ENCODE measurements at regions not wholly inside any gene's neighbourhood (a gene's known extent, or its start where the extent isn't known, plus 50 kb on each side); places are given as distances from the start of the nearest gene placed in this dataset.
"Not testable (repeated sequence)": the region's sequence is repeated elsewhere in the genome, so short reads cannot be mapped to it uniquely, and the experiment has no call there.

GRCh38 chr16:72501739-72502593 lies 330.0 kb upstream of the PMFBP1 start:
- no peak for DNase-seq

DNA sequence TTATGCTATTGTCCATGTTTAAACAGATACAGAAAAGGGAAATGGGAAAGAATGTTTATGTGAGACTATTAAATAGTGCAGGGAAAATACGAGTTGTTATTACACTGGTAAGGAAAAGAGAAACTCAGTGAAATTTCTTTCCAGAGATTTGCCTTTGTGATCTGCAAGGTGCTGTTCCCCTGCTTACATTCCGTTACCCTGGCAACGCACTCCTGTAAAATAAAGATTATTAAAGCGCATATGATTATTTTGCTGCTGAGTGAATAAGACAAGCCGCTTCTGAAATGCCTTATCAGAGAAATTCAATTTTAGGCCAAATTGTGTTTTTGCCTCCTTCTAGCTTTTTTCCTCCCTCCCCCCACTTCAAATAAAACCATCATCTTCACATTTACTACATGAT lies 328.6 kb upstream of the PMFBP1 start:
- no peak for DNase-seq

DNA sequence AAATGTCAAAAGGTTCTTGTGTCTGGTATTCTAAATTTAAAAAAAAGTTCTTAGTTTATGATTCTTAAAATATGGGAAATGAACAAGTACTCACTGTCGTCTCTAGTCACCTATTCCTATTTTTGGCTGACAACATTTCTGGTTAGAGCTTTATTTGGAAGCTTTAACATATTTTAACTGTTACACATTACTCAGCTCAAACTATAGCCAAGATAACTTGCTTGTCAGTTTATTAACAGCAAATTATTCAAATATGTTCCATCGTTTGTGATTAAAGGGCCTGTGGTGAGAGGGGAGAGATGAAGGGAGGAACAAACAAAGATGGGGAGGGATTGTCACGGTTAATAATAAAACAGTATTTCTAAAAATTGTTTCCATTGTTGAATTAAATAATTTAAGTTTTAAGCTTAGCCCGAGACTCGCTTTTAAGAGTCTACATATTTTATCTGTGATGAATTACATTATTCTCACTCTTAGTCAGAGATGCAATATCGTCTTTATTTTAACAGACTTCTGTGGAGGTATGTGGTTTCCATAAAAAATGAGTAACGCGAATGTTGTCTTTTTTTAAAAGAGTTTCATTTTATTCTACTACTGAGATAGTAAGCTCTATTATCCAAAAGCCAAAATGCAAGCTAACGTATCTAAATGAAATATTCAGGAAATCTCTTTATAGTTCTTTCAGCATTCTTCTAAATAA lies 321.9 kb upstream of the PMFBP1 start:
- DNase-seq: no peak

- no peak for DNase-seq
Observed at GRCh38 chr16:72487283-72487682, 315.3 kb upstream of the PMFBP1 start.

GRCh38 chr16:72482695-72483094 lies 310.7 kb upstream of the PMFBP1 start:
- no peak for DNase-seq

DNA sequence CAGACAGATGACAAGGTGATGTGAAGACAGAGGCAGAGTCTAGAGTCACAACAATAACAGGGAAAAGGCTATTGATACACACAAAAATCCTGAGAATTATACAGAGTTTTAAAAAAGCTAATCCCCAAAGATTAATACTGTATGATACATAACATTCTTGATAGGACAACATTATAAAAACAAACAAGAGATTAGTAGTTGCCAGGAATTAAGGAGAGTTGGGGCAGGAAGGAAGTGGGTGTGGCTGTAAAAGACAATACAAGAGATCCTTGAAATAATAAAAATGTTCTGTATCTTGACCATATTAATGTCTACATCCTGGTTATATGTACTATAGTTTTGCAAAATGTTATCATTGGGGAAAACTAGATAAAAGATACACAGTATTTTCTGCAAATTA lies 309.5 kb upstream of the PMFBP1 start:
- DNase-seq: no peak

- DNase-seq: no peak
Observed at GRCh38 chr16:72480911-72481310, 309.0 kb upstream of the PMFBP1 start.

DNA sequence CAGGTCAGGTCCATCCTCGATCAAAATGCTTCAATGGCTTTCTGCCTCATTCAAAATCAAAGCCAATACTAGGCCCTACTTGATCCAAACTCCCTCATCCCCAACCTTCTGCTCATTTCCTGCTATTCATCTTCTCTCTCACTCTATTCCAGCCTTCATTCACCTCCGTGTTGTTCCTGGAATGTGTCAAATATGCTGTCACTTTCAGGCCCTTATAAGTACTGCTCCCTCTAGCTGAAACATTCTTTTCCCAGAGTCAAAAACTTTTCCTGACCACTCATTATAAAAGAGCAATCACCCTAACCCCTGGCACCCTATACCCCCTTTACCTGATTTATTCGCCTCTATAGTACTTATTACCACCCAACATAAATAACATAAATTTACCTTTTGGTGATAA lies 303.7 kb upstream of the PMFBP1 start:
- no peak for DNase-seq

- DNase-seq: no peak
Observed at GRCh38 chr16:72474501-72475123, 302.7 kb upstream of the PMFBP1 start.

DNA sequence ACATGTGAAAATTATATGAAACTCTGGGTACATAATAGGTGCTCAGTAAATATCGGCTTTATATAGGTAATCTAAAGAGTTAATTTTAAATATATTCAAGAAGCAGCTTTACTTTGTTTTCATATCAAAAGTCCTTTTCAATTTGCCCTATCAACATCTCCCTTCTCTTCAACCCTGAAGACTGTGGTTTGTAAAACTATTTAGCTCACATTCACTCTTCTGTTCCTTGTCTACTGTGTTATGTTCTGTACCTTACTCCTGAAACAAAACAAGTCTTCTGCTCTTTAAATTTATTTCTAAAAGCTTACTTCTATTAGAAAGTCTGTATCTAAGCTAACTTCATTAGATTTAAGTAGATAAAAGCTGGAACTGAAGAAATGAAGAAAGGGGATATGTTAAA lies 301.7 kb upstream of the PMFBP1 start:
- DNase-seq: no peak

- no peak for DNase-seq
Observed at GRCh38 chr16:72471317-72471924, 299.5 kb upstream of the PMFBP1 start.

DNA sequence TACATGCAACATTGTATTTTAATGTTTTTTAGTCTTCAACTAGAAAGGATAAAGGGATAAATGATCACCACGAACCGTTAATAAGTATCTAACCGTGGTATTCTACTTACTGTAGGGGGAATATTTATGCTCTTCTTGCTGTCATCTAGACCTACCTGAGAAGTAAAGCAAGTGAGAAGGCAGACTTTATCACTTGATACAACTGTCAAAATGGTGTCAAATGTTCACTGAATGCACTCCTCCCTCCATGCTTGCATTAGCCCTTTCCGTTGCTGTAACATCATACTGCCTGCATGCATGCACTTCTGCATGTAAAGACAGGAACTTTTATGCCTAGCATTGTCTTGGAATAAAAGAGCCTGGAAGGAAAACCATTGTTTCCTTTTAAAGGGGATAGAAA lies 298.6 kb upstream of the PMFBP1 start:
- DNase-seq: no peak

DNA sequence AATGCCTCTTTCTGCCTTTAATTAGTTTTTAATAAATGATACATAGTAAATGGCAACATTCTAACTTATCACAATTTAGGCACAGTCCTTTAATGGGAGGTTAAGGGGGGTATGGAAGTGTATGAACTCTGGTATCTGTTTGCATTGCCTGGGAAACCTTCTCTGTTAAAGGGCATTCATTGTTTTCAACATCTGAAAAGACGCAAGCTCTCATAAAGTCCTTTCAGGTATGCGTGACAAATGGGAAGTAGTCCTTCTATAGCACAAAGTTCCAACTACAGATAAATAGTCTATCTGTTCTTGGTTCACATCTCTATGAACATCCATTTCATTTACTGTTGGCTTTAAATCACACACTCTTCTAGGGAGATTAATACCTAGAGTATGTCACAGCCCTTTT lies 298.0 kb upstream of the PMFBP1 start:
- no peak for DNase-seq

DNA sequence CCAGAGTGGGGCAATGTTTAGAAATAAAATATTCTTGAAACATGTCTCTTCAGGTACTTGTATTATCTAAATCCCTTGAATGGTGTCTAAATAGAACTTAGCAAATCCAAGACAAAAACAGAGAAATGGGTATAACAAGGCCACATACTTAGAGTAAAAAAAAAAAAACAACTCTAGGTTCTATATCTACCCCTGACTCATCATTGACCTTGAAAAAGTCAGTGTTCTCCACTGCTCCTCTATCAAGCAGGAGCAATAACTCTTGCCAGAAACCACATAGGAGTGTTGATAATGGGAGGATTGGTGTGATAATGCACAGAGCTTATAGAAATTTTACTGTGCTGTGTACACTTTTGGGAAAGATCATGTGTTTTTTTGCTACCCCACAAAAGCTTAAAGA lies 296.6 kb upstream of the PMFBP1 start:
- DNase-seq: no peak

DNA sequence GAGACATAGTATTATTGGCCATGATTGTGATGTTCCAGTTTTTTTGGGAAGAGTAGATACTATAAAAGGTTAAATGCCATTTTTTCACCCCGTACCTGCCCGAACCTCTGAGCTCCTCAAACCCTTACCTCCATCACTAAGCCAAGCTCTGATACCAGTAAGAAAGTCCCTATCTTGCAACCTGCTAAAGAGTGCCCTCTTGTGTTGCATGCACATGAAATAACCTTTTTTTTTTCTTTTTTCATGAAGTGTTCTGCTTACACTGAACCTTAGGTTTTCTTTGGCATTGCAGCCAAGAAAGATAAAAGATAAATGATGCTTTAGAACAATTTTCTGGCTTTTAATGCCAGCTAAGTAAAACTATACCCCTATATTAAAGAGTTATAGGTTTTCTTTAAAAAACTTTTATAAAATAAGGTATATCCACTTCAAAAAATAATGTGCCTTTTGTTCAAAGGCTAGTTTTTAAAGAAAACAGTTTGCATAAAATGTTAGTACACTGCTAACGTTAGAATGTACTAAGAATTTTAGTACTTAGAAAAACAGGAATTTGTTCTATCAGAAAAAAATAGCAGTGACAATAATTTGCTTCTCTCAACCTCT lies 295.3 kb upstream of the PMFBP1 start:
- DNase-seq: no peak

- DNase-seq: no peak
Observed at GRCh38 chr16:72464597-72465368, 292.8 kb upstream of the PMFBP1 start.

GRCh38 chr16:72464052-72464451 lies 292.1 kb upstream of the PMFBP1 start:
- no peak for DNase-seq

GRCh38 chr16:72458035-72458434 lies 286.1 kb upstream of the PMFBP1 start:
- DNase-seq: no peak

DNA sequence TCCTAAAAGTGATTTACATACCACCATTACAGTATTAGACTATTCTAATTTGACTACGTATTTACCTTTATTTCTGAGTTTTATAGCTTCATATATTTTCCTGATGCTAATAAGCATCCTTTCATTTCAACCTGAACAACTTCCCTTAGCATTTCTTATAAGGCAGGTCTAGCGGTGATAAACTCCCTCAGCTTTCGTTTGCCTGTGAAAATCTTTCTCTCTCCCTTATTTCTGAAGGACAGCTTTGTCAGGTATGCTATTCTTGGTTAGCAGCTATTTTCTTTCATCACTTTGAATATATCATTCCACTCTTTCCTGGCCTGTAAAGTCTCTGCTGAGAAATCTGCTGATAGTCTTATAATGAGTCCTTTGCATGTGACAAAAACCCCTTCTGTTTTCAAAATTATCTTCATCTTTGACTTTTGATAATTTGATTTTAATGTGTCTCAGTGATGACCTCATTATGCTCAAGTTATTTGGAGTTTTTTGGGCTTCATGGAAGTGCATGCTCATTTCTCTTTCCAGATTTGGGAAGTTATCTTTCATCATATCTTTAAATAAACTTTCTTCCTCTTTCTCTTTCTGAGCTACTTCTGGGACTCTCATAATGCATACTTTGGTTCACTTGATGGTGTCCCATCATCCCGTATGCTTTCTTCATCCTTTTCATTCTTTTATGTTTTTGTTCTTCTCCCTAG lies 285.4 kb upstream of the PMFBP1 start:
- no peak for DNase-seq

- no peak for DNase-seq
Observed at GRCh38 chr16:72455743-72456659, 284.0 kb upstream of the PMFBP1 start.

DNA sequence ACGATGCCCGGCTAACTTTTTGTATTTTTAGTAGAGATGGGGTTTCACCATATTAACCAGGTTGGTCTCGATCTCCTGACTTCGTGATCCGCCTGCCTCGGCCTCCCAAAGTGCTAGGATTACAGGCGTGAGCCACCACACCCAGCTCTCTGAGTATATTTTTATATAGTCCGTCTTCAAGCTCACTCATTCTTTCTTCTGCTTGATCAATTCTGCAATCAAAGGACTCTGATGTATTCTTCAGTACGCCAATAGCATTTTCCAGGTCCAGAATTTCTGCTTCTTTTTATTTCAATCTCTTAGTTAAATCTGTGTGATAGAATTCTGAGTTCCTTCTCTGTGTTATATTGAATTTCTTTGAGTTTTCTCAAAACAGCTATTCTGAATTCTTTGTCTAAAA lies 281.9 kb upstream of the PMFBP1 start:
- not testable (repeated sequence) for DNase-seq

Measured in cortex of kidney (tissue), 1 donor.